HL-60 (cell line): ENCODE measurements at regions not wholly inside any gene's neighbourhood (a gene's known extent, or its start where the extent isn't known, plus 50 kb on each side); places are given as distances from the start of the nearest gene placed in this dataset.

Experiments
- DNase-seq, 2 experiments: peaks; one replicate each; pipeline ENCODE4 v3.0.0-alpha.2; 2010 to 2020; ENCODE audit warnings: low read depth in 1 of 2, low spot score in 1 of 2
- H3K27ac ChIP-seq: fragments of 250-450 bp; sonication (Bioruptor Pico); replicated peaks from 2 replicates; pipeline ENCODE4 v1.5.1; 2020; ENCODE audit warnings: mild to moderate bottlenecking, moderate library complexity
- H3K27me3 ChIP-seq: fragments of 250-450 bp; sonication (Bioruptor Pico); 2 replicates; pipeline ENCODE4 v1.5.1; 2021; ENCODE audit warnings: mild to moderate bottlenecking, moderate library complexity; ENCODE audit not compliant: insufficient read depth, poor library complexity, severe bottlenecking
- H3K4me3 ChIP-seq: replicated peaks from 2 replicates; pipeline ENCODE4 v1.5.1; 2011; ENCODE audit warnings: mild to moderate bottlenecking, control low read depth, low read length; ENCODE audit not compliant: insufficient read depth
- CTCF ChIP-seq: IDR thresholded peaks from one replicate; pipeline ENCODE4 v1.5.1; 2011; ENCODE audit warnings: low read length, control low read depth, inconsistent platforms; ENCODE audit not compliant: insufficient read depth
- GABPA ChIP-seq: IDR thresholded peaks from 2 replicates; pipeline ENCODE4 v1.6.1; 2012; ENCODE audit warnings: low read depth
- POLR2AphosphoS5 ChIP-seq: IDR thresholded peaks from 2 replicates; pipeline ENCODE4 v1.6.1; 2012; ENCODE audit warnings: low read depth
- REST ChIP-seq: IDR thresholded peaks from 2 replicates; pipeline ENCODE4 v1.6.1; 2012; ENCODE audit warnings: low read depth; ENCODE audit not compliant: insufficient replicate concordance
- SPI1 ChIP-seq: IDR thresholded peaks from 2 replicates; pipeline ENCODE4 v1.6.1; 2012; ENCODE audit warnings: low read depth, mild to moderate bottlenecking, borderline replicate concordance

DNA sequence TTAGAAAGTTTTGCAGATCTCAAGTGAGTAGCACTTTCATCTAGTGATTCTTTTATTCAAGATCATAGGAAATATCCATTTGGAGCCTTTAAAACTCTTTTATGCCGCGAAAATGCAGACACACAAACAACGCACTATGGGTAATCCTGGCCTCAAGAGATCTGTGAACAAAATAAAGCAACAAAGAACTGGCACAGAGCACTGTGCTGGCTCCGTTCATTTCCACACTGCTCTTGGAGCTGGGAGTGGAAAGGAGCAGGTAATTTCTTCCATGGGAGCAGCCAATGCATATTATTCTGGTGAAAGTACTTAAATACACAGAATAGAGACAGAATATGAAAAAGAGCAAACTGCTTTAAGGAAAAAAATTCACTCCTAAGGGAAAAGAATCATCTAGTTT is 172.7 kb upstream of the FRG1 start:
- TF ChIP-seq SPI1 (no peak), POLR2AphosphoS5 (no peak), GABPA (no peak), CTCF (no peak), REST (no peak)

DNA sequence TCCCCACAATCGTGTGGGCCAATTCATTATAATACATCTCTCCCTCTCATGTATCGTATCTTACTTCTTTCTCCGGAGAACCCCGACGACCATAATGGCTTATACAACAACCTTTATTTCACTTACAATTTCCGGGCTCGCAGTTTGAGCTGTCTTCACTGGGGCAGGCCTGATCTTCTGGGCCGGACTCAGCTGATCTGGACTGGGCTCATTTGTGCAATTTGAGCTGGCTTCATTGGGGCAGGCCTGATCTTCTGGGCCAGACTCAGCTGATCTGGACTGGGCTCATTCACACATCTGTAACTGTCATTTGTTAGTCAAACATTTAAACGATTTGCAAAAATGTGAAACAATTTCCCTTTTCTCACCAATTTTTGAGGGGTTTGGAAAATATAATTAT is 171.5 kb upstream of the FRG1 start:
- TF ChIP-seq SPI1, result no peak
- no peak for TF ChIP-seq CTCF
- TF ChIP-seq REST, result no peak
- TF ChIP-seq POLR2AphosphoS5, result no peak
- Histone ChIP-seq H3K4me3 (no peak overlapping the region), H3K27ac (no peak overlapping the region), H3K27me3 (no peaks in the 10 kb centered on the region)
- no peak for DNase-seq

More for the DNA sequence above, 172.7 kb upstream of the FRG1 start:
- Histone ChIP-seq H3K4me3 (no peak overlapping the region), H3K27me3 (no peaks in the 10 kb centered on the region), H3K27ac (no peak overlapping the region)
- DNase-seq, result no peak

GRCh38 chr4:189771696-189772361 is 168.8 kb upstream of the FRG1 start:
- Histone ChIP-seq H3K4me3 (no peak overlapping the region), H3K27me3 (no peaks in the 10 kb centered on the region), H3K27ac (peak overlapping the region; percentile 95)
- DNase-seq, result peak; percentile 76 to 97
- TF ChIP-seq SPI1 (no peak), REST (peak; percentile 47), POLR2AphosphoS5 (peak; percentile 90)
